Colonic mucosa (tissue), 4 donors: ENCODE measurements at regions not wholly inside any gene's neighbourhood (a gene's known extent, or its start where the extent isn't known, plus 50 kb on each side); places are given as distances from the start of the nearest gene placed in this dataset.

ENCODE experiments used
- DNase-seq: peaks from one replicate; pipeline ENCODE4 v3.0.0-alpha.2; 2020
- H3K27ac ChIP-seq: fragments of 200-600 bp; one replicate; pipeline ENCODE4 v1.8.0; 2021
- H3K27me3 ChIP-seq: fragments of 200-600 bp; one replicate; pipeline ENCODE4 v1.8.0; 2021
- H3K36me3 ChIP-seq: fragments of 200-600 bp; one replicate; pipeline ENCODE4 v1.8.0; 2021
- H3K4me1 ChIP-seq: fragments of 200-600 bp; one replicate; pipeline ENCODE4 v1.8.0; 2021; ENCODE audit warnings: mild to moderate bottlenecking
- H3K4me3 ChIP-seq: fragments of 200-600 bp; one replicate; pipeline ENCODE4 v1.8.0; 2021
- H3K9ac ChIP-seq, 2 donors: one replicate each; pipeline ENCODE4 v1.7.0; 2013; ENCODE audit warnings: control low read depth in 2 of 2, low read depth in 2 of 2, low read length in 2 of 2
- H3K9me3 ChIP-seq: fragments of 200-600 bp; one replicate; pipeline ENCODE4 v1.8.0; 2021
- intact Hi-C: fragments of 100-400 bp; cut with DNase I; formaldehyde crosslinking; loops from one replicate; pipeline ENCODE4 v1.14.1; 2022
- TF ChIP-seq, protein P1 (sequence below): fragments of 200-600 bp; IDR thresholded peaks from one replicate; pipeline ENCODE4 v1.8.0; 2022; ENCODE audit warnings: antibody characterized with exemption, mild to moderate bottlenecking
- donor health status: healthy.
- donor health status: DM: no; HTN: no; CAD: no.
- donor health status: DM: no; HTN: no; CAD: no.

DNA sequence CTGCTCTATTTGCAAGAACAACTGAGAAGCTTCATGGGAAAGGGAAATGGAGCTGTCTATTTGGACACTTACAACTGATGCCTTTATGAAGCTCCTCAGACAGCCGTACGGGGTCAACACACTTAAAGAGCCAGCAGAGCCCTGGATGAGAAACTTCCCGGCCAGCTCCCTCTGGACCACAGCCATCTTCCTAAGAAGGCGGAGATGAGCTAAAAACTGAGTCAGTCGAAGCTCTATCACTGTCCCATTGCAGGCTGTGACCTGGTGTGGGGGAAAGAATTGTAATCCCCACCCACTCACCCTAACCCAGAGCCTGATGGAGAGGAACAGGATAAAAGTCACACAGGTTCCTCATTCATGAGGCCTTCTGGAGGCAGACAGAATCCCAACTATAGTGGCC is 360.4 kb upstream of the JARID2 start:
- Histone ChIP-seq H3K4me3 (no peak overlapping the region), H3K36me3 (no peaks in the 10 kb centered on the region), H3K9ac (no peak overlapping the region), H3K27me3 (no peaks in the 10 kb centered on the region), H3K27ac (no peak overlapping the region), H3K9me3 (no peaks in the 10 kb centered on the region), H3K4me1 (no peaks in the 10 kb centered on the region)
- no peak for DNase-seq
- intact Hi-C loops: no loop called here
- TF ChIP-seq, protein P1, sequence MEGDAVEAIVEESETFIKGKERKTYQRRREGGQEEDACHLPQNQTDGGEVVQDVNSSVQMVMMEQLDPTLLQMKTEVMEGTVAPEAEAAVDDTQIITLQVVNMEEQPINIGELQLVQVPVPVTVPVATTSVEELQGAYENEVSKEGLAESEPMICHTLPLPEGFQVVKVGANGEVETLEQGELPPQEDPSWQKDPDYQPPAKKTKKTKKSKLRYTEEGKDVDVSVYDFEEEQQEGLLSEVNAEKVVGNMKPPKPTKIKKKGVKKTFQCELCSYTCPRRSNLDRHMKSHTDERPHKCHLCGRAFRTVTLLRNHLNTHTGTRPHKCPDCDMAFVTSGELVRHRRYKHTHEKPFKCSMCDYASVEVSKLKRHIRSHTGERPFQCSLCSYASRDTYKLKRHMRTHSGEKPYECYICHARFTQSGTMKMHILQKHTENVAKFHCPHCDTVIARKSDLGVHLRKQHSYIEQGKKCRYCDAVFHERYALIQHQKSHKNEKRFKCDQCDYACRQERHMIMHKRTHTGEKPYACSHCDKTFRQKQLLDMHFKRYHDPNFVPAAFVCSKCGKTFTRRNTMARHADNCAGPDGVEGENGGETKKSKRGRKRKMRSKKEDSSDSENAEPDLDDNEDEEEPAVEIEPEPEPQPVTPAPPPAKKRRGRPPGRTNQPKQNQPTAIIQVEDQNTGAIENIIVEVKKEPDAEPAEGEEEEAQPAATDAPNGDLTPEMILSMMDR: no peak

DNA sequence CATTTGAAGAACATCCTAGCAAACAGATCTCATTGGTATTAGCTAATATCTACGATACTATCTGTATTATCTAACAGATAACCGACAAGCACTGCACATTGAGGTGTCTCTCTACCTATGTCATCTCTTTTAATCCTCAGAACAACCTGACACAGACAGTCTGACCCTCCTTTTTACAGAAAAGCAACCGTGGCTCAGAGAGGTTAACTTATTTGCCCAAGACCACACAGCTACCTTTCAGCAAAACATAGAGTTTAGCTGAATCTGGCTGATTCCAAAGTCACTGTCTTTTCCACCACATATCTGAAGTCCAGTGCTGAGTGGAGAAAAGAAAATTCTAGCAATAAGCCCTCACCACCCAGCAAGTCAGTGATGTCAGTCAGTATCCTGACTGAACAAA is 358.7 kb upstream of the JARID2 start:
- no peak for DNase-seq
- Histone ChIP-seq H3K27me3 (no peaks in the 10 kb centered on the region), H3K36me3 (no peaks in the 10 kb centered on the region), H3K9me3 (no peaks in the 10 kb centered on the region), H3K4me3 (no peak overlapping the region), H3K4me1 (no peaks in the 10 kb centered on the region), H3K9ac (no peak overlapping the region), H3K27ac (no peak overlapping the region)
- TF ChIP-seq, protein P1: no peak
- intact Hi-C loops: no loop called here

DNA sequence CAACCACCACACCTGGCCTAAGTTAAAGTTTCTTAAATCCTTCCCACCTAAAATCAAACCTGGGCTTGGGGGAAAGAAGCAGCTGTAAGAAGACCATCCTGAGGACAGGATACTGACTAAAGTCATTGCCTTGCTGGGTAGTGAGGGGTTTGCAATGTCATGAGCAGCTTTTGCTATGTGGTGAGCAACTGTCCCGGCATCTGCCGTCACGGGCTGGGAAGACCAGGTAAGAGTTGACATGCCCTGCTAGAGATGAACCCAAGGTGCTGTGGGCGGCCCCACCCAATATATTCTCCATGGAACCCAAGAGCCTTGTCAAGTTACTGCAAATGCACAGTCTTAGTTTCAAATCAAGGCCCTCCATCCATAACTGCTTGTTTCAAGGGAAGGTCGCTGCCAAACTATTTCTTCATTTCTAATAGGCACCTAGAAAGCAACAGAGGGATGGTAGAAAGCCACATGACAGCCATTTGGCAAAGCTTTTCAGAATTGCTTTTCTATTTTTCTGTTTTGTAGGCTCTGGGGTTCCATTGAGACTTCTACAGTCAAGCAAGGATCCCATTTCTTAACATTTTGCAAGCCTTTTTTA is 357.8 kb upstream of the JARID2 start:
- no peak overlapping the region for H3K4me3 ChIP-seq
- no peaks in the 10 kb centered on the region for H3K9me3 ChIP-seq
- no peaks in the 10 kb centered on the region for H3K36me3 ChIP-seq
- TF ChIP-seq, protein P1: no peak
- intact Hi-C loops: no loop called here
- no peaks in the 10 kb centered on the region for H3K4me1 ChIP-seq
- H3K27me3 ChIP-seq: no peaks in the 10 kb centered on the region
- no peak for DNase-seq
- H3K27ac ChIP-seq: no peak overlapping the region
- H3K9ac ChIP-seq: no peak overlapping the region

DNA sequence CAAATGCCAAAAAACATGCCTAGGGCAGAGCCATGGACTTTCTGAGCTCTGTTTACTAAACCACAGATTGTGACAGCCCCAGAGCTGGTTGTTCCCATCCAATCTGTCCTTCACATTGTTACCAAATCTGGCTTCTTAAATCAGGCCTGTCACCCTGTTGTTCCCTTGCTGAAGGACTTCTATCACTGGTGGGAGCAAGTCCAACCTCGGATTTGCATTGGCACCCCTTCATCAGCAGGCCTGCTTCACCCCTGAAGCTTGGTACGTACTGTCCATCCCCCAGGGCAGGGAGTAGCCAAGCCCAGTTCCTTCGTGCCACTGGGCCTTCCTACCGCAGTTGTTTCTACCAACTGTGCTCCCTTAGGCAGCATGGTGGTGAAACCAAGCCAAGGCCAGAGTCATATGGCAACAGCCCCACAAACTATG is 357.3 kb upstream of the JARID2 start:
- TF ChIP-seq, protein P1: no peak
- Histone ChIP-seq H3K27me3 (no peaks in the 10 kb centered on the region), H3K4me1 (no peaks in the 10 kb centered on the region), H3K9ac (no peak overlapping the region), H3K36me3 (no peaks in the 10 kb centered on the region), H3K4me3 (no peak overlapping the region), H3K27ac (no peak overlapping the region), H3K9me3 (no peaks in the 10 kb centered on the region)
- DNase-seq: no peak
- intact Hi-C loops: no loop called here

DNA sequence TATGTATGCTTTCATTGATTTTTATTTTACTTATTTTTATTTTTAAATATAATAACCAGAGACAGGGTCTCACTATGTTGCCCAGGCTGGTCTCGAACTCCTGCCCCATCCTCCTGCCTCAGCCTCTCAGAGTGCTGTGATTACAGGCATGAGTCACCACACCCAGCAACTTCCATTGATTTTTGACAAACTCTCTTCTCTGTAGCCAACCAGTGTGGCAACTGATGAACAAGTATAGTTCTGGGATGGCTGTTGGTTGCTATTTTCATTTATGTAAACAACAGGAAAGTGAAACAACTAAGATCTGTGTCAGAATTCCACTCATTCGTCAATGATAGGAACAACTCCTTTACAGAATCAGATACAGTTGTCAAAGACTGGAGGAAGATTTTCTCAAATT is 356.7 kb upstream of the JARID2 start:
- DNase-seq: no peak
- Histone ChIP-seq H3K9ac (no peak overlapping the region), H3K4me3 (no peak overlapping the region), H3K9me3 (no peaks in the 10 kb centered on the region), H3K27ac (no peak overlapping the region), H3K4me1 (no peaks in the 10 kb centered on the region), H3K27me3 (no peaks in the 10 kb centered on the region), H3K36me3 (no peaks in the 10 kb centered on the region)
- intact Hi-C loops: no loop called here
- TF ChIP-seq, protein P1: no peak
